Activated CD4-positive, alpha-beta T cell treated with anti-CD3 and anti-CD28 coated beads, Interleukin-2, amount 50 U/mL, for 24 hours (primary cell): ENCODE measurements at regions not wholly inside any gene's neighbourhood (a gene's known extent, or its start where the extent isn't known, plus 50 kb on each side); places are given as distances from the start of the nearest gene placed in this dataset.

ENCODE experiments used
- DNase-seq, 2 donors: peaks; one replicate each; pipeline ENCODE4 v3.0.0-alpha.2; 2020; ENCODE audit warnings: low read depth in 1 of 2, low spot score in 1 of 2

DNA sequence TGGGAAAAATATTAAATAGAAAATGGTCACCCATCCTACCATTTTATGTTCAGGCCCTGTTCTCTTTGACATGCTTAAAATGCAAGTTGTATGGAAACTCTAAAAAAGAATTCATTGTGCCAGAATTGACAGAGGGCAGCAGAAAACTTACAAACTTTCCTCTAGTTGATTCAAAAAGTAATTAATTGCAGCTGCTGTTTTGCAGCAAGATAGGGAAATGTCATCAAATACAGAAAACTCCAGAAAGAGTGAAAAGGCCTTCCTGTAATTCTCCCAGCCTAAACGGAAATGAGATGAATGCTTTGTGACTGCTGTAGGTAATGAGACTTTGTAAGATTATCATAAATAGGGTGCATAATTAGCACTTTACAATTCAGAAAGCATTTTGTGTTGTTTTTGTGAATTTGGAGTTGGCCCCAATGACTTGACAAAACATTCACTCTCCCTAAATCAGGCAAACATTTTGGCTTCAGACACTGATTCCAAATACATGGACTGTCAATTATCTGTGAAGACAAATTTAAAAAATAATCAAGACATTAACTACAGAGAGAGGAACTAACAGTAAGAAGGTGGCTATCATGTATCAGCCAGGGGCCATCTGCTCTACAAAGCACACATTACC is 861.8 kb downstream of the SQOR start:
- no peak for DNase-seq

DNA sequence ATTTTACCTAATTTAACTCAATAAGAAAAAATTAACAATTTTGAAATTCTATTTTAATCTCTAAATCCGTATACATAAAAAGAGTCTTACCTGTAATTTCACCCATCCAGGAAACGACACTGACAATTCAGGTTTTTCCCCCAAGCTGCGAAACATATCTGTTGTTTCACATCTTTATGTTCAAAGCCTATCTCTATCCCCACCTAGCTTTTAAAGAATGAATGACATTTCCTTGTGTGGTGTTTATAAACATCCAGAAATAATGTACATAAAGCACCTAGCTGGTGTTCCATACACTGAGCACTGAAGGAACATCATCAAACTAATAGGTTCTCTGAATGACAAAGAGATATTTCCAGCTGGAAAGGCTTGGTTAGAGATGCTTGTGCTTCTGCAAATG is 867.8 kb downstream of the SQOR start:
- no peak for DNase-seq

DNA sequence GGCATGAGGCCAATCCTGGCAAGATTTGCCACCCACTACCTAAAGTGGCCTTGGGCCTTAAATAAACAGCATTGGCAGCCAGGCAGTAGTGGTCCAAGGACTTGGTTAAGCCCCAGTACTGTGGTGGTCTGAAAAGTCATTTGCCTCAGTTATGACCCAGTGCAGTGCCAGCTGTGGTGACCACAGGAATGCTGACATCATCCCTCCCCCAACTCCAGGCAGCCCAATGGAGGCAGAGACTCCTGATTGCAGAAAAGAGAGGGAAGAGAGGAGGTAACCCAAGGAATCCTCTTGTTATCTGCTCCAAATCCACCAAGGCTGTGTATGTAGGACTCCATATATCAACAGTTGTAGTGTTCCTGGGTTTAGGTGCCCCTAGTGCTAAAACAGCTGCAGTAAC is 883.6 kb downstream of the SQOR start:
- no peak for DNase-seq

DNA sequence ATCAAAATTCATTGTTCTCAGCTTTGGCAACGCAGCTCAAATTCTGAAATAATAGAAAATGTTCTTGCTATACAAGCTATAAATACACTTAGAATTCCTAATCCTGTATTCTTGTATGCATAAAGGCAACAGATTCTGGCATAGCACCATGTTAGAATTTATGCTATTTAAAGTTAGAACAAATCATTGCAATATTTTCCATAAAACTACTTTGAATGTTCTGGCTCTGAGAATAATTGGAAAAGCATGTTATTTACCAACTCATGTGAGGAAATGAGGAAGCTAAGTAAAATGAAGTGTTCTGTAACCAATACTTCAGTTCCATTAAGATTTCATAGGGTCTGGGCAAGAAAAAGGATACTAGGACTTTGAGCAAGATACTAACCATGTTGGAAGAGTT is 888.9 kb downstream of the SQOR start:
- no peak for DNase-seq

- DNase-seq = no peak
Observed at GRCh38 chr15:46525984-46526725, 891.3 kb downstream of the SQOR start.

- no peak for DNase-seq
Observed at GRCh38 chr15:46526726-46527110, 891.9 kb downstream of the SQOR start.

- DNase-seq = no peak
Observed at GRCh38 chr15:46543626-46544025, 908.8 kb downstream of the SQOR start.

GRCh38 chr15:46548989-46549388 is 914.2 kb downstream of the SQOR start:
- DNase-seq = no peak

GRCh38 chr15:46552316-46552715 is 917.5 kb downstream of the SQOR start:
- no peak for DNase-seq

DNA sequence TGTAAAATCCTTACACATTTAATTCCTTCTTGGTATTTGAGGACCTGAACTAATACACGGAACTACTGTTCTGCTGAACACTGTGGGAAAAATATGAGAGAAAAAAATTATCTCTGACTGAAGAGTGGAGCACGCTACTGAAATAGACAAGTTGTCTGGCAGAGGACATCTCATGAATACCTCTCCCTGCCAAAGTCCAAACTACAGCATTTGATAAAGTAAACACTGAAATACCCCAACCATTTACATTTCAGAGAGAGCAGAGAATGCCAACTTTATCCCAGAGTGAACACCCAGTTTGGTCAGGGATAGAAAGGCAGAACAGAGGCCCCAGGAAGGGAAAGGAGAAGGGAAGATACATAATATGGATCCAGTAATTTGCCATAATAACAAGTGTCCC is 920.7 kb downstream of the SQOR start:
- no peak for DNase-seq

GRCh38 chr15:46556010-46556409 is 921.2 kb downstream of the SQOR start:
- no peak for DNase-seq

DNA sequence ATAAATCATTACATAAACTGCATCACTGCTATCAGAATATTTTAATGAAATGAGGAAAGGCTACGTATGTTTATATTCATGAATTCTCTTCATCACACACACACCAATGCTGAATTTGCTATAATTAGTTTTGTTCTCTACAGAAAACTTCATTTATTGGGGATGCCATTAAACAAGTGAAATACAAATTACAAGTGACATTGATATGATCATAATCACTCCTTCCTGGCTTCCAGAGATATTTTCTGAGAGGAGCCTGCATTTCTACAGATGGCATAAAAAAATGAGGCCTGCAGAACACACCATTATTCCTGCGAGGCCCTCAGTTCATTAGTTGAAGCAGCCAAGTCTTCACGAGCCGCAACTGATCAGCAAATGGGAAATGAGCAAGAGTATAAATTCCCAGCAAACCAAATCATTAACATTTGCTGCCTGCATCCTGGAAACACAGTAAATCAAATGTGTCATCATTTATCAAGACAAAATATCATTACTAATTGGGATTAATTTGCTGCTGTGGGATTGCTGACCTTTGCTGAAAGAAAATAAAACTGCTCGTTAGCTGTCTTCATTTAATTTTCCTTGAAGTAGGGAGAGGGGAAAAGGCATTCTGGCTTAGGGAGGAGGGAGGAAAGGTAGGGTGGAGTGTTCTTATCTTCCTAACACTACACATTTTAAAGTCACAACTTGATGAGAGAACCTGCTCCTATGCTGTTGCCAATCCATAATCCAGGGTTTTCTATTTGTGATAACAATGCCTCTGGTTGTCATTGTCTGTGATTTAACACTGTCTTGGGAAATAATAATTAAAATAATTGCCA is 921.9 kb downstream of the SQOR start:
- DNase-seq = no peak

- no peak for DNase-seq
Observed at GRCh38 chr15:46567968-46568367, 933.1 kb downstream of the SQOR start.

GRCh38 chr15:46569781-46570180 is 935.0 kb downstream of the SQOR start:
- DNase-seq = no peak

GRCh38 chr15:46576646-46577395 is 942.0 kb downstream of the SQOR start:
- no peak for DNase-seq

GRCh38 chr15:46577767-46578166 is 942.9 kb downstream of the SQOR start:
- DNase-seq = no peak

- DNase-seq = no peak
Observed at GRCh38 chr15:46580487-46580886, 945.7 kb downstream of the SQOR start.

GRCh38 chr15:46580924-46581323 is 946.1 kb downstream of the SQOR start:
- no peak for DNase-seq

DNA sequence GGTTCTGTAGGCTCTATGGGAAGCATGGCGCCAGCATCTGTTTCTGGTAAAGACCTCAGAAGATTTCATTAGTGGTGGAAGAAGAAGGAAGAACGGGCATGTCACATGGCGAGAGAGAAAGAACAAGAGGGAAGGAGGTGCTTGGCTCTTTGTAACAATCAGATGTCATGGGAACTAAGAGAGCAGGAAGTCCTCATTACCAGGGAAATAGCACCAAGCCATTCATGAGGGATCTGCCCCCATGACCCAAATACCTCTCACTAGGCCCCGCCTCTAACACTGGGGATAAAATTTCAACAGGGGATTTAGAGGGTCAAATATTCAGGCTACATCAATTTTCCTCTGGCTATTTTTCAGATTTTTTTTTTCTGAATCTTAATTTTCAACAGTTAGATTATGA is 954.3 kb downstream of the SQOR start:
- no peak for DNase-seq

DNA sequence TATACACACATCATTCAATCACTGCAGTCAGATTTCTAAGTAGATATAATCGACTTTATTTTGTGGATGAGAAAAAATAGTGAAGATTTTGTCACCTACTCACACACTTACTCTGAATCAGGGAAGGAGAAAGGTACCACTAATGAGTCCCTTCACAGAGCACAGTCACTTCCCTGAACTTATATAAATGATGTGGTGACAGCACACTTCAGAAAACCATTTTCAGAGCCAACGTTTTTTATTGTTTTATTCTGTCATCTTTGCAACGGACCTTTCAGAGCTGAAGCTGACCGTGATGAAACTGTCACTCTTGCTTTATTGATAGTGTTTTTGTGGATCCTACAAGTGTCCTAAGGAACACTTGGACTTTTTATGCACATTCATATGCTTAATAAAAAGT is 956.6 kb downstream of the SQOR start:
- no peak for DNase-seq

- DNase-seq = no peak
Observed at GRCh38 chr15:46595016-46595415, 960.2 kb downstream of the SQOR start.

GRCh38 chr15:46607077-46607476 is 972.2 kb downstream of the SQOR start:
- no peak for DNase-seq
